Transverse colon (tissue), 4 donors: ENCODE measurements at regions not wholly inside any gene's neighbourhood (a gene's known extent, or its start where the extent isn't known, plus 50 kb on each side); places are given as distances from the start of the nearest gene placed in this dataset.

Experiments
- DNase-seq: peaks from one replicate; pipeline ENCODE4 v3.0.0-alpha.2; 2019
- H3K27ac ChIP-seq, 4 donors: fragments of 200-600 bp; sonication (generic); 2 replicates each; pipeline ENCODE4 v1.5.1; 2016 to 2018; ENCODE audit warnings: inconsistent platforms in 4 of 4
- H3K27me3 ChIP-seq: fragments of 200-600 bp; sonication (generic); 2 replicates; pipeline ENCODE4 v1.5.1; 2017; ENCODE audit warnings: inconsistent platforms
- H3K36me3 ChIP-seq, 4 donors: fragments of 200-600 bp; sonication (generic); 2 replicates each; pipeline ENCODE4 v1.5.1; 2017 to 2019; ENCODE audit warnings: inconsistent platforms in 4 of 4
- H3K4me1 ChIP-seq, 4 donors: fragments of 200-600 bp; sonication (generic); 2 replicates each; pipeline ENCODE4 v1.5.1; 2017 to 2020; ENCODE audit warnings: inconsistent platforms in 4 of 4
- H3K4me3 ChIP-seq, 4 donors: fragments of 200-600 bp; sonication (generic); 1 replicate in 1 of 4; 2 replicates in 3 of 4; pipeline versions ENCODE4 v1.5.1 to v1.6.1; 2017 to 2019; ENCODE audit warnings: inconsistent platforms in 4 of 4
- H3K9me3 ChIP-seq, 2 donors: fragments of 200-600 bp; sonication (generic); 2 replicates each; pipeline ENCODE4 v1.5.1; 2017 to 2019; ENCODE audit warnings: inconsistent platforms in 2 of 2
- CTCF ChIP-seq, 5 experiments: fragments of 200-600 bp in 3 of 5; fragments of 450-650 bp in 2 of 5; sonication (generic) in 3 of 5; IDR thresholded peaks; 1 replicate in 2 of 5; 2 replicates in 3 of 5; pipeline ENCODE4 v1.5.1; 2016 to 2017; ENCODE audit warnings: antibody characterized with exemption in 5 of 5, inconsistent platforms in 3 of 5, mild to moderate bottlenecking in 2 of 5, moderate library complexity in 1 of 5
- EP300 ChIP-seq: sonication (generic); formaldehyde crosslinking; IDR thresholded peaks from one replicate; pipeline ENCODE4 v1.6.1; 2017; ENCODE audit warnings: antibody characterized with exemption, low read depth
- POLR2A ChIP-seq: fragments of 450-650 bp; IDR thresholded peaks from one replicate; pipeline ENCODE4 v1.6.1; 2016; ENCODE audit warnings: antibody characterized with exemption, mild to moderate bottlenecking, moderate library complexity
- POLR2AphosphoS5 ChIP-seq, 3 donors: sonication (generic); formaldehyde crosslinking; IDR thresholded peaks; one replicate each; pipeline ENCODE4 v1.6.1; 2016; ENCODE audit warnings: antibody characterized with exemption in 3 of 3
- WGBS, 2 donors: methylation state at CpG; one replicate each; pipeline ENCODE4 v1.1.5; 2018; ENCODE audit warnings: low coverage in 1 of 2; 5-methylcytosine and 5-hydroxymethylcytosine counted together
- in situ Hi-C, 4 donors: fragments of 200-750 bp; cut with MboI; loops; one replicate each; pipeline versions ENCODE4 v1.15.0 to v1.15.1; 2017; ENCODE audit warnings: low sequenced_read_pairs in 3 of 4, low pct_ligation_motif_present in 1 of 4, low pct_unique_long_range_greater_than_20kb in 1 of 4
- intact Hi-C: fragments of 100-400 bp; cut with DNase I; formaldehyde crosslinking; loops from one replicate; pipeline ENCODE4 v1.15.1; 2023; ENCODE audit warnings: low total_unique reads

- Histone ChIP-seq H3K9me3 (no peaks in the 10 kb centered on the region), H3K4me1 (no peaks in the 10 kb centered on the region), H3K27me3 (no peaks in the 10 kb centered on the region), H3K36me3 (no peaks in the 10 kb centered on the region), H3K27ac (no peak overlapping the region), H3K4me3 (no peak overlapping the region)
- DNase-seq, result no peak
- no peak for TF ChIP-seq POLR2A
- no peak for TF ChIP-seq CTCF (IDR thresholded peaks at IDR 0.05)
- no peak for TF ChIP-seq POLR2AphosphoS5 (IDR thresholded peaks at IDR 0.05)
- TF ChIP-seq EP300, result no peak
- intact Hi-C loops (no loop called here), in situ Hi-C loops (no loop called here)
- WGBS, 2 donors, result 43% methylated on average over 2 of the region's 2 CpGs; no CpG with 5 or more reads in 1 of the 2 donors
Measured at GRCh38 chr7:46174196-46174580, 253.1 kb upstream of the IGFBP3 start.

GRCh38 chr7:46173476-46174195, 252.6 kb upstream of the IGFBP3 start:
- H3K4me3 ChIP-seq, result no peak overlapping the region
- no peaks in the 10 kb centered on the region for H3K4me1 ChIP-seq
- TF ChIP-seq CTCF (IDR thresholded peaks at IDR 0.05) (no peak), POLR2AphosphoS5 (IDR thresholded peaks at IDR 0.05) (no peak), EP300 (no peak), POLR2A (no peak)
- no peaks in the 10 kb centered on the region for H3K36me3 ChIP-seq
- no peak for DNase-seq
- in situ Hi-C loops (no loop called here), intact Hi-C loops (no loop called here)
- no peaks in the 10 kb centered on the region for H3K9me3 ChIP-seq
- WGBS, 2 donors, result 31 to 55% methylated on average over 5 to 14 of the region's 14 CpGs
- no peak overlapping the region for H3K27ac ChIP-seq
- no peaks in the 10 kb centered on the region for H3K27me3 ChIP-seq

- in situ Hi-C loops, result no loop called here
- intact Hi-C loops, result no loop called here
- 40 to 48% methylated on average over 1 of the region's 1 CpG for WGBS, 2 donors
- H3K27ac ChIP-seq, result no peak overlapping the region
- H3K27me3 ChIP-seq, result no peaks in the 10 kb centered on the region
- DNase-seq, result no peak
- TF ChIP-seq CTCF (IDR thresholded peaks at IDR 0.05) (no peak), POLR2A (no peak), EP300 (no peak), POLR2AphosphoS5 (IDR thresholded peaks at IDR 0.05) (no peak)
- H3K9me3 ChIP-seq, result no peaks in the 10 kb centered on the region
- H3K36me3 ChIP-seq, result no peaks in the 10 kb centered on the region
- H3K4me1 ChIP-seq, result no peaks in the 10 kb centered on the region
- H3K4me3 ChIP-seq, result no peak overlapping the region
Measured at GRCh38 chr7:46170792-46171191, 249.7 kb upstream of the IGFBP3 start.

- TF ChIP-seq EP300 (no peak), CTCF (IDR thresholded peaks at IDR 0.05) (no peak), POLR2A (no peak), POLR2AphosphoS5 (IDR thresholded peaks at IDR 0.05) (no peak)
- Histone ChIP-seq H3K27ac (no peak overlapping the region), H3K27me3 (no peaks in the 10 kb centered on the region), H3K9me3 (no peaks in the 10 kb centered on the region), H3K4me3 (no peak overlapping the region), H3K4me1 (no peaks in the 10 kb centered on the region), H3K36me3 (no peaks in the 10 kb centered on the region)
- intact Hi-C loops, result no loop called here
- 83 to 90% methylated on average over 3 to 6 of the region's 6 CpGs for WGBS, 2 donors
- in situ Hi-C loops, result no loop called here
- DNase-seq, result no peak
Measured at GRCh38 chr7:46170021-46170420, 248.9 kb upstream of the IGFBP3 start.
